Spleen (tissue), 11 donors: ENCODE measurements at regions not wholly inside any gene's neighbourhood (a gene's known extent, or its start where the extent isn't known, plus 50 kb on each side); places are given as distances from the start of the nearest gene placed in this dataset.

Experiments
- DNase-seq: peaks from one replicate; pipeline ENCODE4 v3.0.0-alpha.2; 2020
- H3K27ac ChIP-seq, 8 donors: fragments of 200-600 bp; sonication (generic) in 7 of 8; 1 replicate in 4 of 8; 2 replicates in 4 of 8; pipeline versions ENCODE4 v1.5.0 to v1.8.0; 2016 to 2021; ENCODE audit warnings: inconsistent platforms in 4 of 8, mild to moderate bottlenecking in 4 of 8, moderate library complexity in 1 of 8
- H3K27me3 ChIP-seq, 7 donors: fragments of 200-600 bp; sonication (generic) in 6 of 7; replicated peaks in 1 of 7; 1 replicate in 4 of 7; 2 replicates in 3 of 7; pipeline versions ENCODE4 v1.5.0 to v1.8.0; 2016 to 2021; ENCODE audit warnings: inconsistent platforms in 3 of 7, mild to moderate bottlenecking in 1 of 7
- H3K36me3 ChIP-seq, 6 donors: fragments of 200-600 bp; sonication (generic) in 5 of 6; 1 replicate in 4 of 6; 2 replicates in 2 of 6; pipeline versions ENCODE4 v1.5.0 to v1.8.0; 2016 to 2021; ENCODE audit warnings: inconsistent platforms in 2 of 6
- H3K4me1 ChIP-seq, 6 donors: fragments of 200-600 bp; sonication (generic) in 5 of 6; 1 replicate in 3 of 6; 2 replicates in 3 of 6; pipeline versions ENCODE4 v1.5.0 to v1.8.0; 2016 to 2021; ENCODE audit warnings: inconsistent platforms in 3 of 6
- H3K4me3 ChIP-seq, 8 donors: fragments of 200-600 bp; sonication (generic) in 7 of 8; 1 replicate in 4 of 8; 2 replicates in 4 of 8; pipeline versions ENCODE4 v1.5.0 to v1.8.0; 2016 to 2021; ENCODE audit warnings: inconsistent platforms in 4 of 8, mild to moderate bottlenecking in 4 of 8, moderate library complexity in 2 of 8
- H3K9me3 ChIP-seq, 8 donors: fragments of 200-600 bp; sonication (generic) in 7 of 8; 1 replicate in 4 of 8; 2 replicates in 4 of 8; pipeline versions ENCODE4 v1.5.0 to v1.8.0; 2016 to 2021; ENCODE audit warnings: inconsistent platforms in 4 of 8
- POLR2A ChIP-seq, 3 donors: fragments of 450-650 bp; IDR thresholded peaks; one replicate each; pipeline ENCODE4 v1.5.1; 2017; ENCODE audit warnings: antibody characterized with exemption in 3 of 3, mild to moderate bottlenecking in 1 of 3
- POLR2AphosphoS5 ChIP-seq, 3 donors: sonication (generic); formaldehyde crosslinking; IDR thresholded peaks; one replicate each; pipeline ENCODE4 v1.5.1; 2017; ENCODE audit warnings: antibody characterized with exemption in 3 of 3
- WGBS, 5 donors: extraction: QIAGEN DNeasy Blood & Tissue Kit in 3 of 5; methylation state at CpG; one replicate each; pipeline versions ENCODE4 v1.1.5 to v1.1.7; 2013 to 2018; 5-methylcytosine and 5-hydroxymethylcytosine counted together
- intact Hi-C: fragments of 100-400 bp; cut with DNase I; formaldehyde crosslinking; loops from one replicate; pipeline ENCODE4 v1.15.0; 2023; ENCODE audit warnings: low total_unique reads
- TF ChIP-seq, protein P1 (sequence below), 11 experiments: fragments of 200-600 bp in 7 of 11; fragments of 450-650 bp in 4 of 11; sonication (generic) in 4 of 11; IDR thresholded peaks in 8 of 11; conservative IDR thresholded peaks in 3 of 11; 1 replicate in 7 of 11; 2 replicates in 4 of 11; pipeline versions ENCODE4 v1.4.0 to v1.8.0; 2016 to 2021; ENCODE audit warnings: antibody characterized with exemption in 11 of 11, inconsistent platforms in 4 of 11, mild to moderate bottlenecking in 1 of 11
- donor health status: healthy with polysubstance abuse.
- donor health status: DM: no; HTN: no; CAD: no; lungs with moderate emphysema.
- donor health status: DM: no; HTN: no; CAD: no.
- donor health status: Bipolar disorder and iron deficiency.
- donor health status: healthy.
- donor health status: DM: no; HTN: no; CAD: no.
- donor health status: DM: yes; HTN: yes; CAD: no.

DNA sequence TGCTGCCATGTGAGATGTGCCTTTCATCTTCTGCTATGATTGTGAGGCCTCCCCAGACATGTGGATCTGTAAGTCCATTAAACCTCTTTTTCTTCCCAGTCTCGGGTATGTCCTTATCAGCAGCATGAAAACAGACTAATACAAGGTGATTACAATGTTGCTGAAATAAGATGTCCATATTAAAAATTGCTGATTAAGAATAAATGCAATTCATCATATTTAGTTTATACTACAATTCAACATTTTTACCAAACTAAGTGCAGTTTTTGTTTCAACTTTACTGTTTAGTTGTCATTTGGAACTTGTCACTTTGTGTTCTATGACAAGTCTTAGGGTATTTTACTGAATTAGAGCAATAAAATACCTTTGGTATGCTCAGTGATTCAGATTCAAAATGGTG, 127.6 kb upstream of the TMCO5A start:
- no peak overlapping the region for H3K27ac ChIP-seq
- 68 to 92% (median 83%) methylated on average over 1 of the region's 1 CpG for WGBS, 5 donors
- TF ChIP-seq, protein P1, sequence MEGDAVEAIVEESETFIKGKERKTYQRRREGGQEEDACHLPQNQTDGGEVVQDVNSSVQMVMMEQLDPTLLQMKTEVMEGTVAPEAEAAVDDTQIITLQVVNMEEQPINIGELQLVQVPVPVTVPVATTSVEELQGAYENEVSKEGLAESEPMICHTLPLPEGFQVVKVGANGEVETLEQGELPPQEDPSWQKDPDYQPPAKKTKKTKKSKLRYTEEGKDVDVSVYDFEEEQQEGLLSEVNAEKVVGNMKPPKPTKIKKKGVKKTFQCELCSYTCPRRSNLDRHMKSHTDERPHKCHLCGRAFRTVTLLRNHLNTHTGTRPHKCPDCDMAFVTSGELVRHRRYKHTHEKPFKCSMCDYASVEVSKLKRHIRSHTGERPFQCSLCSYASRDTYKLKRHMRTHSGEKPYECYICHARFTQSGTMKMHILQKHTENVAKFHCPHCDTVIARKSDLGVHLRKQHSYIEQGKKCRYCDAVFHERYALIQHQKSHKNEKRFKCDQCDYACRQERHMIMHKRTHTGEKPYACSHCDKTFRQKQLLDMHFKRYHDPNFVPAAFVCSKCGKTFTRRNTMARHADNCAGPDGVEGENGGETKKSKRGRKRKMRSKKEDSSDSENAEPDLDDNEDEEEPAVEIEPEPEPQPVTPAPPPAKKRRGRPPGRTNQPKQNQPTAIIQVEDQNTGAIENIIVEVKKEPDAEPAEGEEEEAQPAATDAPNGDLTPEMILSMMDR (IDR thresholded peaks at IDR 0.05 in 8 of 11, conservative IDR thresholded peaks at IDR 0.05 in 3 of 11), result no peak
- TF ChIP-seq POLR2A (IDR thresholded peaks at IDR 0.05), result no peak
- H3K36me3 ChIP-seq, result no peaks in the 10 kb centered on the region
- no peaks in the 10 kb centered on the region for H3K4me1 ChIP-seq
- intact Hi-C loops, result no loop called here
- H3K27me3 ChIP-seq, result no peaks in the 10 kb centered on the region
- H3K4me3 ChIP-seq, result no peak overlapping the region
- no peak for DNase-seq
- no peaks in the 10 kb centered on the region for H3K9me3 ChIP-seq

DNA sequence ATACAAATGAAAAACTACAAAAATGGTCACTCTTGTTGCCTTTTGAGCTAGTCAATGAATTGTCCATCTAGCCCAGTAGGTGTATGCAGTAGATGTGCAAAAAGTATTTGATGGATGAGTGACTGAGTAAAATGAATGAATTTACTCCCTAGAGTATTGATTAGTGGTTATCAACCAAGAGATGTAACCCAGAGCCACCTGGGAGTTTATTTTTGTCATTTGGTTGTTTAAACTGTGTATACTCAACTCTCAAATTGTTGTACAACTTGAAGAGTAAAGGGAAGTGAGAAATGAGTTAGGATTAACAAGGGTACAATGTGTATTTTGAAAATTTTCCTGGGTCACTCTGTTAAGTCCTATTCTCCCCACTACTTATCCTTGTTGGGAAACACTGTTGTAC, 124.1 kb upstream of the TMCO5A start:
- no peak overlapping the region for H3K27ac ChIP-seq
- no peaks in the 10 kb centered on the region for H3K27me3 ChIP-seq
- no peak for TF ChIP-seq POLR2A (IDR thresholded peaks at IDR 0.05)
- TF ChIP-seq POLR2AphosphoS5 (IDR thresholded peaks at IDR 0.05), result no peak
- TF ChIP-seq, protein P1 (IDR thresholded peaks at IDR 0.05 in 8 of 11, conservative IDR thresholded peaks at IDR 0.05 in 3 of 11), result no peak
- no peaks in the 10 kb centered on the region for H3K36me3 ChIP-seq
- H3K4me1 ChIP-seq, result no peaks in the 10 kb centered on the region
- no peaks in the 10 kb centered on the region for H3K9me3 ChIP-seq
- intact Hi-C loops, result no loop called here
- no peak for DNase-seq
- H3K4me3 ChIP-seq, result no peak overlapping the region

DNA sequence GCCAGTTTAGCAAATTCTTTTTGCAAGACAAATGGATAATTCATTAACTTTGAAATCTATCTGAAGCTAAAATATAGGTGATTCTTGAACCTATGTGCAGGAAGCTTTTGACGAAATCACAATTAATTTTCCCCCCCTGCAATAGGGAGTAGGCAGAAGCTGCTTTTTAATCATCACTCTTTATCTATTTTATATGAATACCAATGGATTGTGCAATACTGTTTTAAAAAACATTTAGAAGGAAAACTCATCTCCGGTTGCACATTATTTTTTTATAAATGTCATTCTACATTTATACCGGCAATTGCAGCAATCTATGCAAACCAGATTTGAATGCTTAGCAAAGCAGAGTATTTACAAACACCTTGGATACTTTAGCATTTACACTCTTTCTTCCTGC, 121.1 kb upstream of the TMCO5A start:
- WGBS, 5 donors, result 83 to 95% (median 88%) methylated on average over 3 of the region's 3 CpGs
- DNase-seq, result no peak
- no peaks in the 10 kb centered on the region for H3K4me1 ChIP-seq
- TF ChIP-seq, protein P1 (IDR thresholded peaks at IDR 0.05 in 8 of 11, conservative IDR thresholded peaks at IDR 0.05 in 3 of 11), result no peak
- TF ChIP-seq POLR2AphosphoS5 (IDR thresholded peaks at IDR 0.05) (no peak), POLR2A (IDR thresholded peaks at IDR 0.05) (no peak)
- no peak overlapping the region for H3K4me3 ChIP-seq
- H3K27me3 ChIP-seq, result no peaks in the 10 kb centered on the region
- no peaks in the 10 kb centered on the region for H3K36me3 ChIP-seq
- H3K27ac ChIP-seq, result no peak overlapping the region
- H3K9me3 ChIP-seq, result no peaks in the 10 kb centered on the region
- intact Hi-C loops, result no loop called here

DNA sequence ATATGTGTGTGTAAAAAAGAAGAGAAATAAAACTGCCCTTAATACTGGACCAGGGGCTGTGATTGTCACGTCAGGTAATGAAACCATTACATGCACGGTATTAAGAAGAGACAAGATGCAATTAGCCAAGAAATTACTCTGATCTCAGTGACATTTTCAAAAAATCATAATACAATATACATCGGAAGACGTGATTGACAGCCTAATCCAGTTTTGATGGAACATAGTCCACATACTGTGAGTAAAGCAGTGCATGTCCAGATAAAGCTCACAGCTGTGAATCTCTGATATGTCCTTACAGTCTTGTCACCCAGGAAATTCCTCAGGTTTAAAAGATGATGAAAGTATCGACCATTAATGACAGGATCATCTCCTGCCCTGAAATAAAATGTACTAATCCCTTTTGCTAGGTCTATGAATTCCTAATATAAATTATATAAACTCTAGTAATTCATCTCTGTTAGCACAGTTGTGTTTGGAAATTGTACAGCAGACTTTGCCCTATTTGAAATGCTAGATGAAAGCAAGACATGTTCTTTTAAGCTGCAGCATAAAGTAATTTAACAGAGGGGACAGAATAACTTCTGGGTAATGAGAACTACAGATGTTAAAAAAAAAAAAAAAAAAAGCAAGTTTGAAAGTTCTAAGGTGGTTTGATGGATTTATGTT, 119.5 kb upstream of the TMCO5A start:
- 80 to 89% (median 81%) methylated on average over 5 of the region's 5 CpGs for WGBS, 5 donors
- TF ChIP-seq POLR2AphosphoS5 (IDR thresholded peaks at IDR 0.05), result no peak
- TF ChIP-seq POLR2A (IDR thresholded peaks at IDR 0.05), result no peak
- TF ChIP-seq, protein P1 (IDR thresholded peaks at IDR 0.05 in 8 of 11, conservative IDR thresholded peaks at IDR 0.05 in 3 of 11), result no peak
- H3K36me3 ChIP-seq, result no peaks in the 10 kb centered on the region
- no peaks in the 10 kb centered on the region for H3K27me3 ChIP-seq
- H3K4me3 ChIP-seq, result no peak overlapping the region
- H3K4me1 ChIP-seq, result no peaks in the 10 kb centered on the region
- intact Hi-C loops, result no loop called here
- H3K9me3 ChIP-seq, result no peaks in the 10 kb centered on the region
- DNase-seq, result no peak
- no peak overlapping the region for H3K27ac ChIP-seq
